Endothelial cell of umbilical vein (primary cell): ENCODE measurements at regions not wholly inside any gene's neighbourhood (a gene's known extent, or its start where the extent isn't known, plus 50 kb on each side); places are given as distances from the start of the nearest gene placed in this dataset.

Experiments
- BruUV-seq: library from RNA; stranded (reverse); fragments of 400-500 nt; replicated peaks from 2 replicates; lab custom pipeline; 2021; lab: Mats Ljungman, UMichigan
- CTCF ChIA-PET: fragments of 300-600, 350-600 bp; sonication (Branson Sonifier 250); formaldehyde crosslinking; loops from one replicate; lab custom pipeline; 2021; ENCODE audit warnings: antibody characterized with exemption, inconsistent platforms; lab: Charles Lee
- POLR2A ChIA-PET: fragments of 300-600, 350-600 bp; sonication (Branson Sonifier 250); formaldehyde crosslinking; loops from one replicate; lab custom pipeline; 2021; ENCODE audit warnings: antibody characterized with exemption, inconsistent platforms; lab: Charles Lee
- DNase-seq: peaks from one replicate; pipeline ENCODE4 v3.0.0-alpha.2; 2011; ENCODE audit warnings: low read depth, low spot score
- FAIRE-seq: peaks from 2 replicates; lab custom pipeline; 2011; peaks lifted over from hg19 to GRCh38; lab: Jason Lieb, UNC
- H2AFZ ChIP-seq: 2 replicates; pipeline ENCODE4 v1.6.0; 2012; ENCODE audit warnings: low read depth, low read length, control low read depth, inconsistent platforms
- H3K27ac ChIP-seq: 2 replicates; pipeline ENCODE4 v1.5.1; 2011; ENCODE audit warnings: low read depth, mild to moderate bottlenecking, control low read depth, low read length, moderate library complexity; ENCODE audit not compliant: insufficient read depth
- H3K27me3 ChIP-seq, 2 experiments: 2 replicates each; pipeline versions ENCODE4 v1.6.0 to v1.6.1; 2011; ENCODE audit warnings: low read length in 2 of 2, mixed read lengths in 1 of 2; ENCODE audit not compliant: control insufficient read depth in 2 of 2, insufficient read depth in 2 of 2
- H3K36me3 ChIP-seq, 2 experiments: 2 replicates in 1 of 2; 3 replicates in 1 of 2; pipeline ENCODE4 v1.5.1; 2011; ENCODE audit warnings: low read length in 2 of 2, mild to moderate bottlenecking in 1 of 2, moderate library complexity in 1 of 2; ENCODE audit not compliant: control insufficient read depth in 2 of 2, insufficient read depth in 2 of 2; ENCODE audit errors: extremely low read depth in 1 of 2
- H3K4me1 ChIP-seq: 3 replicates; pipeline ENCODE4 v1.5.1; 2011; ENCODE audit warnings: mild to moderate bottlenecking, low read length; ENCODE audit not compliant: control insufficient read depth, insufficient read depth; ENCODE audit errors: extremely low read depth
- H3K4me2 ChIP-seq: 2 replicates; pipeline ENCODE4 v1.6.1; 2011; ENCODE audit warnings: low read length, control low read depth, mixed read lengths; ENCODE audit not compliant: insufficient read depth
- H3K4me3 ChIP-seq, 3 experiments: fragments of 200-600 bp in 1 of 3; sonication (generic), shearing (Covaris generic) in 1 of 3; replicated peaks in 1 of 3; 2 replicates each; pipeline ENCODE4 v1.5.1; 2011 to 2016; ENCODE audit warnings: control low read depth in 3 of 3, low read length in 3 of 3, mild to moderate bottlenecking in 2 of 3, inconsistent platforms in 1 of 3, low read depth in 1 of 3, moderate library complexity in 1 of 3; ENCODE audit not compliant: insufficient read depth in 1 of 3
- H3K79me2 ChIP-seq: 2 replicates; pipeline ENCODE4 v1.6.0; 2012; ENCODE audit warnings: low read length, inconsistent platforms; ENCODE audit not compliant: control insufficient read depth, insufficient read depth
- H3K9ac ChIP-seq: replicated peaks from 2 replicates; pipeline ENCODE3; 2011; ENCODE audit warnings: low read length, control low read depth; ENCODE audit not compliant: insufficient read depth; ENCODE audit errors: extremely low read depth
- H3K9me1 ChIP-seq: replicated peaks from 3 replicates; pipeline ENCODE4 v1.6.0; 2011; ENCODE audit warnings: mild to moderate bottlenecking, low read length; ENCODE audit not compliant: control insufficient read depth, insufficient read depth; ENCODE audit errors: extremely low read depth
- H3K9me3 ChIP-seq: replicated peaks from 2 replicates; pipeline ENCODE4 v1.5.1; 2012; ENCODE audit warnings: low read length, inconsistent platforms; ENCODE audit not compliant: control insufficient read depth, insufficient read depth
- H4K20me1 ChIP-seq: replicated peaks from 2 replicates; pipeline ENCODE3; 2011; ENCODE audit warnings: mild to moderate bottlenecking, low read length; ENCODE audit not compliant: control insufficient read depth, insufficient read depth; ENCODE audit errors: extremely low read depth
- CTCF ChIP-seq, 2 donors: IDR thresholded peaks; 1 replicate in 1 of 2; 2 replicates in 1 of 2; pipeline ENCODE4 v1.5.1; 2011; ENCODE audit warnings: low read length in 2 of 2, mild to moderate bottlenecking in 2 of 2, moderate library complexity in 2 of 2, control low read depth in 1 of 2, inconsistent platforms in 1 of 2, low read depth in 1 of 2; ENCODE audit not compliant: insufficient read depth in 1 of 2; ENCODE audit errors: extremely low read depth in 1 of 2
- EZH2 ChIP-seq: IDR thresholded peaks from 2 replicates; pipeline ENCODE4 v1.6.1; 2012; ENCODE audit warnings: borderline replicate concordance, low read depth, mild to moderate bottlenecking, moderate library complexity, low read length, inconsistent platforms; ENCODE audit not compliant: severe bottlenecking
- FOS ChIP-seq: IDR thresholded peaks from 2 replicates; pipeline ENCODE4 v1.6.1; 2011; ENCODE audit warnings: mild to moderate bottlenecking, low read length, moderate library complexity, borderline replicate concordance; ENCODE audit not compliant: insufficient read depth
- GATA2 ChIP-seq: IDR thresholded peaks from 2 replicates; pipeline ENCODE4 v1.7.0; 2011; ENCODE audit warnings: low read depth, mild to moderate bottlenecking, moderate library complexity, mixed read lengths, low read length; ENCODE audit not compliant: insufficient read length, insufficient read depth
- JUN ChIP-seq: IDR thresholded peaks from 2 replicates; pipeline ENCODE4 v1.6.1; 2011; ENCODE audit warnings: borderline replicate concordance, low read depth; ENCODE audit not compliant: insufficient read length, insufficient read depth
- MYC ChIP-seq: IDR thresholded peaks from one replicate; pipeline ENCODE4 v1.6.1; 2011; ENCODE audit warnings: mild to moderate bottlenecking, low read depth, low read length
- POLR2A ChIP-seq: IDR thresholded peaks from 2 replicates; pipeline ENCODE4 v1.6.1; 2012; ENCODE audit warnings: low read depth, mild to moderate bottlenecking, control low read depth, low read length
- POLR2AphosphoS5 ChIP-seq: IDR thresholded peaks from 2 replicates; pipeline ENCODE4 v1.6.1; 2012; ENCODE audit warnings: low read depth, mild to moderate bottlenecking, control low read depth, low read length, moderate library complexity; ENCODE audit not compliant: insufficient read depth
- dilution Hi-C: fragments of 300-500 bp; cut with MboI; formaldehyde crosslinking; loops from one replicate; pipeline ENCODE4 v1.15.0; 2019; ENCODE audit warnings: low sequenced_read_pairs; ENCODE audit not compliant: extremely low pct_ligation_motif_present
- intact Hi-C: fragments of 100-400 bp; cut with micrococcal nuclease; formaldehyde crosslinking; loops from one replicate; pipeline ENCODE4 v1.10.0; 2022
- TF ChIP-seq, protein P1 (sequence below): IDR thresholded peaks from 2 replicates; pipeline ENCODE4 v1.6.1; 2011; ENCODE audit not compliant: insufficient read depth, insufficient read length

GRCh38 chr1:5318143-5318816 lies 663.9 kb downstream of the AJAP1 start:
- Histone ChIP-seq H3K9me1 (no peaks in the 10 kb centered on the region), H3K4me3 (no peak overlapping the region), H3K27me3 (no peaks in the 10 kb centered on the region), H3K4me1 (no peaks in the 10 kb centered on the region), H3K27ac (no peak overlapping the region), H3K9me3 (peaks cover 5% of the 10 kb centered on the region), H3K9ac (no peak overlapping the region), H2AFZ (no peak overlapping the region), H3K4me2 (no peak overlapping the region), H3K79me2 (no peaks in the 10 kb centered on the region), H4K20me1 (no peaks in the 10 kb centered on the region), H3K36me3 (no peaks in the 10 kb centered on the region)
- CTCF ChIA-PET, result no interaction called here
- intact Hi-C loops, result no loop called here
- DNase-seq (no peak), FAIRE-seq (no peak)
- POLR2A ChIA-PET, result no interaction called here
- TF ChIP-seq, protein P1, sequence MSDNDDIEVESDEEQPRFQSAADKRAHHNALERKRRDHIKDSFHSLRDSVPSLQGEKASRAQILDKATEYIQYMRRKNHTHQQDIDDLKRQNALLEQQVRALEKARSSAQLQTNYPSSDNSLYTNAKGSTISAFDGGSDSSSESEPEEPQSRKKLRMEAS, result no peak
- TF ChIP-seq GATA2, result no peak
- no peak for TF ChIP-seq POLR2A
- TF ChIP-seq EZH2, result no peak
- no peak for TF ChIP-seq MYC
- TF ChIP-seq POLR2AphosphoS5, result no peak
- TF ChIP-seq JUN, result no peak
- TF ChIP-seq CTCF (IDR thresholded peaks at IDR 0.05; ENCODE audit: extremely low read depth in 1 of 2, insufficient read depth in 1 of 2, low read depth in 1 of 2, low read length in 2 of 2), result no peak
- TF ChIP-seq FOS, result no peak
- dilution Hi-C loops, result no loop called here
- no TSS peak for BruUV-seq
